Stimulated activated CD8-positive, alpha-beta memory T cell treated with anti-CD3 and anti-CD28 coated beads, Interleukin-4, amount 100 ng/mL, for 24 hours (primary cell): ENCODE measurements at regions not wholly inside any gene's neighbourhood (a gene's known extent, or its start where the extent isn't known, plus 50 kb on each side); places are given as distances from the start of the nearest gene placed in this dataset.
"Not testable (repeated sequence)": the region's sequence is repeated elsewhere in the genome, so short reads cannot be mapped to it uniquely, and the experiment has no call there.

Source experiments
- DNase-seq: peaks from one replicate; pipeline ENCODE4 v3.0.0-alpha.2; 2020; ENCODE audit warnings: low read depth

DNA sequence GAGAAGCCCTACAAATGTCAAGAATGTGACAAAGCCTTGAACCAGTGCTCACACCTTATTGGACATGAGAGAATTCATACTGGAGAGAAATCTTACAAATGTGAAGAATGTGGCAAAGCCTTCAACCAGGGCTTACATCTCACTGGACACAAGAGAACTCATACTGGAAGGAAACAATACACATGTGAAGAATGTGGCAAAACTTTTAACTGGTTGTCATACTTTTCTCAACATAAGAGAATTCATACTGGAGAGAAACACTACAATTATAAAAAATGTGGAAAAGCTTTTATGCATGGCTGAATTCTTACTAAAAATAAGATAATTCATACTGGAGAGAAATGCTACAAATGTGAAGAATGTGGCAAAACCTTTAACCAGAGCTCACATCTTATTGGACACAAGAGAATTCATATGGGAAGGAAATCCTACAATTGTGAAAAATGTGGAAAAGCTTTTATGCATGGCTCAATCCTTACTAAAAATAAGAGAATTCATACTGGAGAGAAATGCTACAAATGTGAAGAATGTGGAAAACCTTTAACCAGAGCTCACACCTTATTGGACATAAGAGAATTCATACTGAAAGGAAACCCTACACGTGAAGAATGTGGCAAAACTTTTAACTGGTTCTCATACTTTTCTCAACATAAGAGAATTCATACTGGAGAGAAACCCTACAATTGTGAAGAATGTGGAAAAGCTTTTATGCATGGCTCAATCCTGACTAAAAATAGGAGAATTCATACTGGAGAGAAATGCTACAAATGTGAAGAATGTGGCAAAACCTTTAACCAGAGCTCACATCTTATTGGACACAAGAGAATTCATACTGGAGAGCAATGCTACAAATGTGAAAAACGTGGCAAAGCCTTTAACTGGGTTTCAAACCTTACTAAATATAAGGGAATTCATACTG is 350.6 kb upstream of the NUPR2 start:
- DNase-seq, result not testable (repeated sequence)

DNA sequence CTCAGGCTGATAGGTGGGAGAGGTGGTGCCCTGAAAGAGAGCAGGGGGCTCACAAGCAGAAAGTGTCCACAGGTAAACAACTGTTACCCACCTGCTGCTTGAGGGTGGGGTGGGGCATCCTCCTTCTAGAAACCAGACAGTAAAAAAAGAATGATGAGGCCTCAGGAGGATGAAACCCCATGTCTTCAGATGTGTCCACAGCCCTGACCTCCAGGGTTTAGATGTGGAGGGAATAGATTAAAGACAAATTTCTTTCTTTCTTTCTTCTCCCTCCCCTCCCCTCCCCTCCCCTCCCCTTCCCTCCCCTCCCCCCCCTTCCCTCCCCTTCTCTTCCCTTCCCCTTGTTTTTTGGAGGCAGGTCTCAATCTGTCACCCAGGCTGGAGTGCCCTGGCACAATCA is 333.5 kb upstream of the NUPR2 start:
- DNase-seq, result no peak

GRCh38 chr7:56447864-56448693 is 331.9 kb upstream of the NUPR2 start:
- no peak for DNase-seq

DNA sequence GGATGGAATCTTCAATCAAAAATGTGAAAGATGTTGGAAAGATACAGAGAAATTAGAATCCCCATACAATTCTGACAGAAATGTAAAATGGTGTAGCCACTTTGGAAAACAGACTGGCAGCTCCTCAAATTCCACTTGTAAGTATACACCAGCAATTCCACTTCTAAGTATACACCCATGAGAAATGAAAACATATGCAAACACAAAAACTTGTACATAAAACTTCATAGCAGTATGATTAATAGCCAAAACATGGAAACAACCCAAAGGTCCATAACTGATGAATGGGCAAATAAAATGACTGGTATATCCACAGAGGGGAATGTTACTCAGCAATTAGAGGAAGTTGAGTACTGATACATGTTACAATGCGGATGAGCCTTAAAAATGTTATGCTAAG is 304.3 kb upstream of the NUPR2 start:
- not testable (repeated sequence) for DNase-seq

DNA sequence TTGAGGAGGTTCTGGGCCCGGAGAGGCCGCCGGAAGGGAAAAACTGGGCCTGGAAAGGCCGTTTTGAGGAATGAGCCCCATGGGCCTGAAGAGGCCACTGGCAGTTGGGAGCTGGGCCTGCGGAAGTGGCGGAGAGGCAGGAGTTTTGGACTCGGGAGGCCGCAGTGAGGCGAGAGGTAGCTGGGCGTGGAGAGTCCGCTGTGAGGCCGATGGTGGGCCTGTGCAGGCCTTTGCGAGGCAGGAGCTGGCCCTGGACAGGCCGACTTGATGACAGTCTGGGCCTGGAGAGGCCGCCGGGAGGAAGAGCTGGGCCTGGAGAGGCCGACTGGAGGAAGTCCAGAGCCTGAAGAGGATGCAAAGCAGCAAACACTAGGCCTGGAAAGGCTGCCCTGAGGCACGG is 259.0 kb upstream of the NUPR2 start:
- DNase-seq, result no peak

GRCh38 chr7:56374666-56375065 is 258.4 kb upstream of the NUPR2 start:
- DNase-seq, result not testable (repeated sequence)

- DNase-seq, result peak; percentile 34
Measured at GRCh38 chr7:56373314-56373713, 257.1 kb upstream of the NUPR2 start.

DNA sequence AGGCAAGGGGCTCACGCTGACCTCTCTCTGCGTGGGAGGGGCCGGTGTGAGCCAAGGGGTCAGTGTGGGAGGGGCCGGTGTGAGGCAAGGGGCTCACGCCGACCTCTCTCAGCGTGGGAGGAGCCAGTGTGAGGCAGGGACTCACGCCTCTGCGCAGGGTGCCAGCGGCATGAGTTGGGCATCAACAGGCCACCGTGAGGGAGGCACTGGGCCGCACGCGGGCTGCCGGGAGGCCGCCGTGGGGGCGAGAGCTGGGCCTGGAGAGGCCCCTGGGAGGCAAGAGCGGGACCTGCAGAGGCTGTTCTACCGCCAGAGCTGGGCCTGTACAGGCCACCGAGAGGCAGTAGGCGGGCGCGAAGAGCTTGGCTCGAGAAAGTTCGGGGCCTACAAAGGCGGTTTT is 255.6 kb upstream of the NUPR2 start:
- not testable (repeated sequence) for DNase-seq

DNA sequence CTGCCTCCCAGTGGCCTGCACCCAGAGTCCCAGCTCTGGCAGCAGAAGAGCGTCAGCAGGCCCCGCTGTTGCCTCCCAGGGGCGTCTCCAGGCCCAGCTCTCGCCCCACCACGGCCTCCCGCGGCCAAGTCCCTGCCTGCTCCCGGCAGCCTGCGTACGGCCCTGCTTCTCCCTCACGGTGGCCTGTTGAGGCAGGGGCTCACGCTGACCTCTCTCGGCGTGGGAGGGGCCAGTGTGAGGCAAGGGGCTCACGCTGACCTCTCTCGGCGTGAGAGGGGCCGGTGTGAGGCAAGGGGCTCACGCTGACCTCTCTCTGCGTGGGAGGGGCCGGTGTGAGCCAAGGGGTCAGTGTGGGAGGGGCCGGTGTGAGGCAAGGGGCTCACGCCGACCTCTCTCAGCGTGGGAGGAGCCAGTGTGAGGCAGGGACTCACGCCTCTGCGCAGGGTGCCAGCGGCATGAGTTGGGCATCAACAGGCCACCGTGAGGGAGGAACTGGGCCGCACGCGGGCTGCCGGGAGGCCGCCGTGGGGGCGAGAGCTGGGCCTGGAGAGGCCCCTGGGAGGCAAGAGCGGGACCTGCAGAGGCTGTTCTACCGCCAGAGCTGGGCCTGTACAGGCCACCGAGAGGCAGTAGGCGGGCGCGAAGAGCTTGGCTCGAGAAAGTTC is 254.1 kb upstream of the NUPR2 start:
- not testable (repeated sequence) for DNase-seq

- not testable (repeated sequence) for DNase-seq
Measured at GRCh38 chr7:56367914-56368313, 251.7 kb upstream of the NUPR2 start.

DNA sequence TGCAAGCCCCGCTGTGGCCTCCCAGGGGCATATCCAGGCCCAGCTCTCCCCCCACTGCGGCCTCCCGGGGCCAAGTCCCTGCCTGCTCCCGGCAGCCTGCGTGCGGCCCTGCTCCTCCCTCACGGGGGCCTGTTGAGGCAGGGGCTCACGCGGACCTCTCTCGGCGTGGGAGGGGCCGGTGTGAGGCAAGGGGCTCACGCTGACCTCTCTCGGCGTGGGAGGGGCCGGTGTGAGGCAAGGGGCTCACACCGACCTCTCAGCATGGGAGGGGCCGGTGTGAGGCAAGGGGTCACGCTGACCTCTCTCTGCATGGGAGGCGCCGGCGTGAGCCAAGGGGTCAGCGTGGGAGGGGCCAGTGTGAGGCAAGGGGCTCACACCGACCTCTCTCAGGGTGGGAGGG is 251.2 kb upstream of the NUPR2 start:
- DNase-seq, result not testable (repeated sequence)

DNA sequence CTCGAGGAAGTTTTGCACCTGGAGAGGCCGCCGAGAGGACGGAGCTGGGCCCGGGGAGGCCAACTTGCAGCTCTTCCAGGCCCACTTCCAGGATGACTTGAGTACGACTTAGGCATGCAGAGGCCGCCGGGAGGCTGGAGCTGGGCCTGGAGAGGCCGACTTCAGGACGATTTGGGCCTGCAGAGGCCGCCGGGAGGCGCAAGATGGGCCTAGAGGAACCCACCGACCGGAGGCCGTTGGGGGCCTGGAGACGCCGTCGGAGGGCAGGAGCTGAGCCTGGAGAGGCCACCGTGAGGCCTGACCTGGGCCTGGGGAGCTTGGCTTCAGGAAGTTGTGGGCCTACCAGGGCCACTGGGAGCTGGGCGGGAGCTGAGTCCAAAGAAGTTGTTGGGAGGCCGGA is 250.5 kb upstream of the NUPR2 start:
- not testable (repeated sequence) for DNase-seq

DNA sequence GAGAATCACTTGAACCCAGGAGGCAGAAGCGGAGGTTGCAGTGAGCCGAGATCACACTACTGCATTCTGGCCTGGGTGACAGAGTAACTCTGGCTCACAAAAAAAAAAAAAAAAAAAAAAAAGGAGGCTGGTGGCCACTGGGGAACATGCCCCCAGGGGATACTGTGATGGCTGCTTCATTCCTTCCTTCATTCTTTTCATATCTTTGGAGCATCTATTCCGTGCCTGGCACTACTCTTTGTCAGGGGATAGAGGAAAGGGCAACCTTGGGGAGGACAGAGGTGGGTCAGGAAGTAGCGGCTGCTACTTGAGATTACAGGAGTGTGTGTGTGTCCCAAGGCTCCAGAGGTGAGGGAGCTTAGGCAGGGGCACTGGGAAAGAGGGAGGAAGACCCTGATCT is 236.4 kb upstream of the NUPR2 start:
- not testable (repeated sequence) for DNase-seq

- not testable (repeated sequence) for DNase-seq
Measured at GRCh38 chr7:56351181-56351580, 235.0 kb upstream of the NUPR2 start.

GRCh38 chr7:56348311-56348710 is 232.1 kb upstream of the NUPR2 start:
- DNase-seq, result not testable (repeated sequence)

DNA sequence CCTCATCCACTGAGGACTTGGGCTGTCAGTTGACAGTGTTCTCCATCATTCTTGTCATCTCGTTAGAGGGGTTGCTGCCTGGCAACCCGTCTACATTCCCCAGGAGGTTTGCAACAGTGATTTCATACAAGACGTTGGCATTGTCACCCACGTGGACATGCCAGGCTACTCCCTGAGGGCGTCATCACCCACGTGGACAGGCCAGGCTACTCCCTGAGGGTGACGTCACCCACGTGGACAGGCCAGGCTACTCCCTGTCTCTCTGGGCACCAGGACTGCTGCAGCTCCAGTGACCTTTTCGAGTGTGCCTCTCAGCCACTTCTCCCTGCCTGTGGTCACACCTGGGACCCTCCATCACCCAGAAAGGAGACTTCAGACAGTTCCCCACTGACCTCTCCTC is 212.1 kb upstream of the NUPR2 start:
- not testable (repeated sequence) for DNase-seq

DNA sequence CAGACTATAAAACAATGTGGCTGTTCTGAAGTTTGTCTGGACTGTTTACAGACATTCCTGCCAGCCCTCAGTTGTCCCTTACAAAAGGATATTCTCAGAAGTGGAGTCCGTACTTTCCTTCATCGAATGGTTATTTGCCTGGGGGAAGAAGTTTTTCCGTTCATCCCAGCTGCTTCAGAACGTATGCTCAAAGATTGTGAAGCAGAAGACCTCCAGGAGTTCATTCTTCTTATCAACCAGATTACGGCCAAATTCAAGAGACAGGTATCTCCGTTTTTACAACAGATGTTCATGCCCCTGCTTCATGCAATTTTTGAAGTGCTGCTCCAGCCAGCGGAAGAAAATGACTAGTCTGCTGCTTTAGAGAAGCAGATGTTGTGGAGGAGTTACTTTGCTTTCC is 174.3 kb upstream of the NUPR2 start:
- DNase-seq, result no peak

DNA sequence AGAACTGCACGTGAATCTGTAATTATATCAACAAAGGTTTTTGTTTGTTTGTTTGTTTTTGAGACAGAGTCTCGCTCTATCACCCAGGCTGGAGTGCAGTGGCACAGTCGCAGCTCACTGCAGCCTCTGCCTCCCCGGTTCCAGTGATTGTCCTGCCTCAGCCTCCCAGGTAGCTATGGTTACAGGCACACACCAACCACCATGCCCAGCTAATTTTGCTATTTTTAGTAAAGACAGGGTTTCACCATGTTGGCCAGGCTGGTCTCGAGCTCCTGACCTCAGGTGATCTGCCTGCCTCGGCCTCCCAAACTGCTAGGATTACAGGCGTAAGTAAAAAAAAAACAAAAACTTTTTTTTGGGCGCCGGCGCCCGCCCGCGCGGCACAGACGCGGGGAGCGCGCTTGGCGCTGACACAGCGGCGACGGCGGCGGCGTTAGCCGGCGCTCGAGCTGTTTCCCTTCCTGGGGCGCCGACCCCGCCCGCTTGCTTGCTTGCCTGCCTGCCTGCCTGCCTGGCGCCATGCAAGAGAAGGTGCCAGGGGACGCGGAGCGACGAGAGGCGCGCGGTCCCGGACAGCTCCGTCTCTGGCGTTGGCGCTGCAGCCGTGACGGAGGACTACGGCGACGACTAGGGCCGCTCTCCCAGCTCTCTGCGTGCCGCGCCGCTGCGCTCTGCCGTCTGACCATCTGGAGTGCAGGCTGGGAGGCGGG is 171.4 kb upstream of the NUPR2 start:
- DNase-seq, result no peak

DNA sequence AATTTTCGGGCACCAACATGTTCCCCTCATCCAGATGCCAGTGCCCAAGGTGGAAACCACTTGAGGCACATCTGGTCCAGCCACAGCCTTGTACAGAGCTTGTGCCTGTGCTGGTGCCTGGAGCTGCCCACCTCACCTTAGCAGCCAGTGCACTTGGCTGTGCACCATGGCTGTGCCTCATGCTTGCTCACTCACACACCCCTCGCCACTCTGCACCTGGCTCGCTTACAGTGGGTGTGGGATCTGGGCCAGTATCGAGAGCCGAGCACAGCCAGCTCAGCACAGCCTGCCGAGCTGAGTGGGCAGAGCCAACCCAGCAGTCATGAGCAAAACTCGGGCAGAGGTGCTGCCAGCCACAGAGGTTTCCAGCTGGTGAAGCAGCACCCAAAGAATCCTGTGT is 139.9 kb upstream of the NUPR2 start:
- DNase-seq, result no peak

- DNase-seq, result no peak
Measured at GRCh38 chr7:56250135-56250534, 133.9 kb upstream of the NUPR2 start.

DNA sequence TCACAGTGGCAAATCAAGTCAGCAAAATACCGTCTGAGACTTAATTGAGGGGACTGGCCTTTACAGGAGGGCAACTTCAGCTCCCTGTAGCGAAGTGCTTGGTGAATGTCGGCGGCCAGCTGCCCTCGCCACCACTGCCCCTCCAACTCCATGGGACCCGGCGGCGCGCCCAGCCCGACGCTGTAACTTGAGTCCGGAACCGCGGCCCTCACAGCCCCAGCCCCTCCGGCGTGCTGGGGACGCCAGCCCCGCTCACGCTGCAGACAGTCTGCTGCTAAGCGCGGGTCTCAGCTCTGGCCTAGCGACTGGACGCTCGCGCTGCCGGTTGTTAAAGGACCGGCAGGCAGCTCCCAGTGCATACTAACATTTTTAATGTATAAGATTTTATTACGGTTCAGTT is 113.4 kb upstream of the NUPR2 start:
- DNase-seq, result no peak

- DNase-seq, result no peak
Measured at GRCh38 chr7:56222866-56223265, 106.6 kb upstream of the NUPR2 start.
